GM19025 (cell line): ENCODE measurements at regions not wholly inside any gene's neighbourhood (a gene's known extent, or its start where the extent isn't known, plus 50 kb on each side); places are given as distances from the start of the nearest gene placed in this dataset.

Experiments used
- ATAC-seq: cut with Tn5 transposase; IDR thresholded peaks from one replicate; pipeline ENCODE4 v1.9.1; 2021; ENCODE audit warnings: mild to moderate bottlenecking, low read depth, moderate library complexity; ENCODE audit not compliant: unreplicated experiment

- no peak for ATAC-seq
These were observed 385.2 kb upstream of the ZFHX3 start for GRCh38 chr16:73432850-73433730.

GRCh38 chr16:73430138-73430537, 382.2 kb upstream of the ZFHX3 start:
- no peak for ATAC-seq

- ATAC-seq, result no peak
These were observed 380.2 kb upstream of the ZFHX3 start for GRCh38 chr16:73428121-73428520.

GRCh38 chr16:73427164-73427563, 379.2 kb upstream of the ZFHX3 start:
- no peak for ATAC-seq

- ATAC-seq, result no peak
These were observed 378.7 kb upstream of the ZFHX3 start for GRCh38 chr16:73426433-73427160.

GRCh38 chr16:73420676-73421075, 372.7 kb upstream of the ZFHX3 start:
- no peak for ATAC-seq

DNA sequence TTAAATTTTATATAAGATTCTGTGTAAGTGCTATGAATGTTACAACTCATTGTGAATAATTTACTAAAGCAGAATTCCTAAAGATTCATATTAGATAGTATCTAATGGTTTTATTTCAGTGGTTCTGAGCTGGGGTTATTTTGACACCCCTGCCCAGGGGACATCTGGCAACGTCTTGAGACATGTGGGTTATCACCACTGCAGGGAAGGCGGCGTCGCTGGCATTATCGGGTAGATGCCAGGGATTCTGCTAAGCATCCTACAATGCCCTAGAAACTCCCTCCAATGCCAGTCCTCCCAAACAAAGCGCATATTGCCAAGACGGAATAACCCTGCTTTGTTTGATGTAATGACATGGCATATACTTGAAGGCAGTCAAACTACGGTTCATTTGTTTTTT, 372.3 kb upstream of the ZFHX3 start:
- no peak for ATAC-seq

GRCh38 chr16:73418691-73419090, 370.8 kb upstream of the ZFHX3 start:
- no peak for ATAC-seq

DNA sequence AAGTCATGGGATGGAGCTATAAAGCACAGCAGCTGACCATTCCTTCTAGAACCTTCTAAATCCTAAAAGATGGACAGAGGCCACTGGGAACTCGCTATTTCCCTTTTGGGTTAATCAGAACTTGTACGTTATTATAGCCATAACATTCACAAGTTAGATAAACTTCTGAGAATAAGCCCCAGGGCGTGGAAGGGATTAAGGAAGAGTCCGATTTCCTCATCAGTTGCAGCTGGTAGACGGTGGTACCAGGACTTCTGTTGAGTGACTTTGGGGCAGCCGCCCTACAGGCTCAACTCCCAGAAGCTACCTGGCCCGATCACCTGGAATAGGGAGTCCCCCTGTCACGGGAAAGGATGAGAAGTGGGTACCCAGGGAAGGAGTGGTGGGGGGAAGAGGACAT, 370.1 kb upstream of the ZFHX3 start:
- no peak for ATAC-seq

GRCh38 chr16:73415286-73415685, 367.4 kb upstream of the ZFHX3 start:
- ATAC-seq, result no peak

GRCh38 chr16:73414638-73415037, 366.7 kb upstream of the ZFHX3 start:
- ATAC-seq, result no peak

DNA sequence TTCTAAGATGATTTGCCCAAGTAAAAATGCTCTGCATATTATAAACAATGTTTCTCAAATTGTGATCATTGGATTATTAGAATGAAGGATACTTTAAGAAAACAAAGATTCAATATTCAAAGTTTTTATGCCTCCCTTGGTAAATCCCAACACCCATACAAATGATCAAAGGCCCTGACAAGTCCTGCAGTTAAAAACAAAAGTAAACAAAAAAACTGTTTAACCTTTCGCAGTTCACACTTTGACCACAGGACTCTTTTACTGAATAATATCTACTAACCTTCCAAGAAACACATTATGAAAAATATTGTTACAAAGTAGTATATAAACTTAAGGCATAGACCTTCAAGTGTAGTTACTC, 365.9 kb upstream of the ZFHX3 start:
- ATAC-seq, result no peak

- no peak for ATAC-seq
These were observed 365.3 kb upstream of the ZFHX3 start for GRCh38 chr16:73413091-73413829.

DNA sequence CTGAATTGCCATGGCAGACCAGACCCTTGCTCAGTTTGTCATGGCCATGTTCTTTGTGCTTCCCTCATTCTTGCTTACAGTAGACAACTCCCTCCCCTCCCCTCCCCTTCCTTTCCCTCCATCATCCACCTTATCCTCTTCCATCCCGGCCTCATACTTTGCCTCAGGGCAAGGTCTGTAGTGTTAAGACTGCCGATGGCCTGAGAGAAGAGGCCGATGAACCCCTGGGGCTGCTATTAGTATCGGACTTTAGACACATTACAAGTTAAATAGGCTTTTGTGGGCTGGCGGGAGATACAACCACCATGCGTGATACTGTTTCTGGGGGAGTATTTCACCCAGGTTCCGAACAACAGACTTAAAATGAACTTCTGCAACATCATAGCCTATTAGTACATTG, 364.5 kb upstream of the ZFHX3 start:
- ATAC-seq, result no peak

GRCh38 chr16:73408716-73409115, 360.8 kb upstream of the ZFHX3 start:
- ATAC-seq, result no peak

DNA sequence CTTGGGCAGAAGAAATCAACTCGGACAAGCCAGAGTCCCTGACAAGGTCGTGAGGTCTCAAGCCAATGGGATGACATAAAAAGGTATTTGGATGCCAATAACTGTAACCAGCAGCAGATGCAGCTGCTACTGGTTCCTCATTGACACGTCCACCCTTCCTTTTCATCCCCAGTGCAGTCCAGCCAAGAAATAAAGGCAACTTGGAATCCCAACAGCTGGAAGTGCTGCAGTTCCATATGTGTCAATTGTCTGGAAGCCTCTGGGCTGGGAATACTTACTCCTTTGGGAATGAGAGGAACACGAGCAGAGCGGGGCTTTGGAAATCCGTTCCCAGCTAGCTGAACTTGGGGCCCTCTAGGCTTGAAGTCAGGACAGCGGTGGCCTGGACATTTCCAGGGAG, 360.4 kb upstream of the ZFHX3 start:
- no peak for ATAC-seq

DNA sequence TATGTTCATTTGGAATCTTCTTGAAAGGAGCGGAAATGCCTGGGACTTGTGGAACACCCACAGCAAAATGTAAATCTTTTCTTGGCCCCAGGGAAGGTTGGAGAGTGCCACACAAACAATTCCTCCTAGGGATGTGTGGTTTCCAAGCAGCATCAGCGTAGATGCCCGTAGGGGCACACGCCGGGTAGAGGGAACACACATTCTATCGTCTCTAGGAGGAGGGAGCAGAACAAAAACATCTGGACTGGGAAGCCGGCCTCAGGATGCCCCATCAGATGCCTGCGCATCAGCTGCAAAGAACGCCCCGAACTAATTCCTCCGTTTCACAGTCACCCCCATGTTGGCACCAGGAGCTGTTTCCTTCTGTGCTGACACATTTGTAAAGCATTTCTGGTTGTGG, 357.9 kb upstream of the ZFHX3 start:
- no peak for ATAC-seq

DNA sequence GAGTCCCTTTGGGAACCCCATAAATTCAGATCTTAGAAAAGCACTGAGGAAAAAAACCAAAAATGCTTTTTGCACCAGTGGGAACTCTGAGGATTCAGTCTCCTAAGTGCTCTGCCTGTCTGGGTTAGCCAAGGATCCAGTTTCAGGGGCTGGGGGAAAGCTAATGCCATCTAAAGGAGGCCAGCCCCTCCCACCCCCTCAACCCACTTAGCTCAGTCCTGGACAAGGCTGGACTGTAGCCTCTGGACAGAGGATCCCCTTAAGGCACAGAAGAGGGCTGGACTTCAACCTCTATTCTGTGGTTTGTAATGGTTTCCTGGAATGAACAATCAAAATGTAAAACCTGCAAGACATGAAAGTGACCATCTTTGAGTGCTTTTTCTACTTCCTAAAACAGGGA, 356.1 kb upstream of the ZFHX3 start:
- no peak for ATAC-seq

- ATAC-seq, result no peak
These were observed 355.4 kb upstream of the ZFHX3 start for GRCh38 chr16:73403291-73403690.

GRCh38 chr16:73400951-73401350, 353.0 kb upstream of the ZFHX3 start:
- no peak for ATAC-seq

DNA sequence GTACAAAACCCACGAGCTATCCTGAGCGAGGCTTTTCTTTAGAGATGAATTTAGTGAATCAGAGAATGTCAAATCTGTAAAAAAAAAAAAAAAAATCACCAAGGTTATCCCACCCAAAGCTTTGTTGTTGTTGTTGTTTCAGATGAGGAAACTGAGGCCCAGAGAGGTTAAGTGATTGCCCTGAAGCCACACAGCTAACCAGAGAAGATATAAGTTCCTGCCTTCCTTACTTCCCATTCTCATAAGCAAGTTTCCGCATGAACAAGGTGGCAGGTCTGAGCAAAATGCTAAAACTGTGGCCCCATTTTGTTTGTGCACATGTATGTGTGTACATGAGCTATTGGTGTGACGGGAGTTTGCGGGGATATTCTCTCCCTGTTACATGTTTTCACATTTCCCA, 352.1 kb upstream of the ZFHX3 start:
- no peak for ATAC-seq
